Endothelial cell of umbilical vein (primary cell): ENCODE measurements at regions not wholly inside any gene's neighbourhood (a gene's known extent, or its start where the extent isn't known, plus 50 kb on each side); places are given as distances from the start of the nearest gene placed in this dataset.

Experiments used
- BruUV-seq: library from RNA; stranded (reverse); fragments of 400-500 nt; replicated peaks from 2 replicates; lab custom pipeline; 2021; lab: Mats Ljungman, UMichigan
- CTCF ChIA-PET: fragments of 300-600, 350-600 bp; sonication (Branson Sonifier 250); formaldehyde crosslinking; loops from one replicate; lab custom pipeline; 2021; ENCODE audit warnings: antibody characterized with exemption, inconsistent platforms; lab: Charles Lee
- POLR2A ChIA-PET: fragments of 300-600, 350-600 bp; sonication (Branson Sonifier 250); formaldehyde crosslinking; loops from one replicate; lab custom pipeline; 2021; ENCODE audit warnings: antibody characterized with exemption, inconsistent platforms; lab: Charles Lee
- DNase-seq: peaks from one replicate; pipeline ENCODE4 v3.0.0-alpha.2; 2011; ENCODE audit warnings: low read depth, low spot score
- FAIRE-seq: peaks from 2 replicates; lab custom pipeline; 2011; peaks lifted over from hg19 to GRCh38; lab: Jason Lieb, UNC
- H2AFZ ChIP-seq: 2 replicates; pipeline ENCODE4 v1.6.0; 2012; ENCODE audit warnings: low read depth, low read length, control low read depth, inconsistent platforms
- H3K27ac ChIP-seq: 2 replicates; pipeline ENCODE4 v1.5.1; 2011; ENCODE audit warnings: low read depth, mild to moderate bottlenecking, control low read depth, low read length, moderate library complexity; ENCODE audit not compliant: insufficient read depth
- H3K27me3 ChIP-seq, 2 experiments: 2 replicates each; pipeline versions ENCODE4 v1.6.0 to v1.6.1; 2011; ENCODE audit warnings: low read length in 2 of 2, mixed read lengths in 1 of 2; ENCODE audit not compliant: control insufficient read depth in 2 of 2, insufficient read depth in 2 of 2
- H3K36me3 ChIP-seq, 2 experiments: 2 replicates in 1 of 2; 3 replicates in 1 of 2; pipeline ENCODE4 v1.5.1; 2011; ENCODE audit warnings: low read length in 2 of 2, mild to moderate bottlenecking in 1 of 2, moderate library complexity in 1 of 2; ENCODE audit not compliant: control insufficient read depth in 2 of 2, insufficient read depth in 2 of 2; ENCODE audit errors: extremely low read depth in 1 of 2
- H3K4me1 ChIP-seq: 3 replicates; pipeline ENCODE4 v1.5.1; 2011; ENCODE audit warnings: mild to moderate bottlenecking, low read length; ENCODE audit not compliant: control insufficient read depth, insufficient read depth; ENCODE audit errors: extremely low read depth
- H3K4me2 ChIP-seq: 2 replicates; pipeline ENCODE4 v1.6.1; 2011; ENCODE audit warnings: low read length, control low read depth, mixed read lengths; ENCODE audit not compliant: insufficient read depth
- H3K4me3 ChIP-seq, 3 experiments: fragments of 200-600 bp in 1 of 3; sonication (generic), shearing (Covaris generic) in 1 of 3; replicated peaks in 1 of 3; 2 replicates each; pipeline ENCODE4 v1.5.1; 2011 to 2016; ENCODE audit warnings: control low read depth in 3 of 3, low read length in 3 of 3, mild to moderate bottlenecking in 2 of 3, inconsistent platforms in 1 of 3, low read depth in 1 of 3, moderate library complexity in 1 of 3; ENCODE audit not compliant: insufficient read depth in 1 of 3
- H3K79me2 ChIP-seq: 2 replicates; pipeline ENCODE4 v1.6.0; 2012; ENCODE audit warnings: low read length, inconsistent platforms; ENCODE audit not compliant: control insufficient read depth, insufficient read depth
- H3K9ac ChIP-seq: replicated peaks from 2 replicates; pipeline ENCODE3; 2011; ENCODE audit warnings: low read length, control low read depth; ENCODE audit not compliant: insufficient read depth; ENCODE audit errors: extremely low read depth
- H3K9me1 ChIP-seq: replicated peaks from 3 replicates; pipeline ENCODE4 v1.6.0; 2011; ENCODE audit warnings: mild to moderate bottlenecking, low read length; ENCODE audit not compliant: control insufficient read depth, insufficient read depth; ENCODE audit errors: extremely low read depth
- H3K9me3 ChIP-seq: replicated peaks from 2 replicates; pipeline ENCODE4 v1.5.1; 2012; ENCODE audit warnings: low read length, inconsistent platforms; ENCODE audit not compliant: control insufficient read depth, insufficient read depth
- H4K20me1 ChIP-seq: replicated peaks from 2 replicates; pipeline ENCODE3; 2011; ENCODE audit warnings: mild to moderate bottlenecking, low read length; ENCODE audit not compliant: control insufficient read depth, insufficient read depth; ENCODE audit errors: extremely low read depth
- CTCF ChIP-seq, 2 donors: IDR thresholded peaks; 1 replicate in 1 of 2; 2 replicates in 1 of 2; pipeline ENCODE4 v1.5.1; 2011; ENCODE audit warnings: low read length in 2 of 2, mild to moderate bottlenecking in 2 of 2, moderate library complexity in 2 of 2, control low read depth in 1 of 2, inconsistent platforms in 1 of 2, low read depth in 1 of 2; ENCODE audit not compliant: insufficient read depth in 1 of 2; ENCODE audit errors: extremely low read depth in 1 of 2
- EZH2 ChIP-seq: IDR thresholded peaks from 2 replicates; pipeline ENCODE4 v1.6.1; 2012; ENCODE audit warnings: borderline replicate concordance, low read depth, mild to moderate bottlenecking, moderate library complexity, low read length, inconsistent platforms; ENCODE audit not compliant: severe bottlenecking
- FOS ChIP-seq: IDR thresholded peaks from 2 replicates; pipeline ENCODE4 v1.6.1; 2011; ENCODE audit warnings: mild to moderate bottlenecking, low read length, moderate library complexity, borderline replicate concordance; ENCODE audit not compliant: insufficient read depth
- GATA2 ChIP-seq: IDR thresholded peaks from 2 replicates; pipeline ENCODE4 v1.7.0; 2011; ENCODE audit warnings: low read depth, mild to moderate bottlenecking, moderate library complexity, mixed read lengths, low read length; ENCODE audit not compliant: insufficient read length, insufficient read depth
- JUN ChIP-seq: IDR thresholded peaks from 2 replicates; pipeline ENCODE4 v1.6.1; 2011; ENCODE audit warnings: borderline replicate concordance, low read depth; ENCODE audit not compliant: insufficient read length, insufficient read depth
- MYC ChIP-seq: IDR thresholded peaks from one replicate; pipeline ENCODE4 v1.6.1; 2011; ENCODE audit warnings: mild to moderate bottlenecking, low read depth, low read length
- POLR2A ChIP-seq: IDR thresholded peaks from 2 replicates; pipeline ENCODE4 v1.6.1; 2012; ENCODE audit warnings: low read depth, mild to moderate bottlenecking, control low read depth, low read length
- POLR2AphosphoS5 ChIP-seq: IDR thresholded peaks from 2 replicates; pipeline ENCODE4 v1.6.1; 2012; ENCODE audit warnings: low read depth, mild to moderate bottlenecking, control low read depth, low read length, moderate library complexity; ENCODE audit not compliant: insufficient read depth
- dilution Hi-C: fragments of 300-500 bp; cut with MboI; formaldehyde crosslinking; loops from one replicate; pipeline ENCODE4 v1.15.0; 2019; ENCODE audit warnings: low sequenced_read_pairs; ENCODE audit not compliant: extremely low pct_ligation_motif_present
- intact Hi-C: fragments of 100-400 bp; cut with micrococcal nuclease; formaldehyde crosslinking; loops from one replicate; pipeline ENCODE4 v1.10.0; 2022
- TF ChIP-seq, protein P1 (sequence below): IDR thresholded peaks from 2 replicates; pipeline ENCODE4 v1.6.1; 2011; ENCODE audit not compliant: insufficient read depth, insufficient read length

DNA sequence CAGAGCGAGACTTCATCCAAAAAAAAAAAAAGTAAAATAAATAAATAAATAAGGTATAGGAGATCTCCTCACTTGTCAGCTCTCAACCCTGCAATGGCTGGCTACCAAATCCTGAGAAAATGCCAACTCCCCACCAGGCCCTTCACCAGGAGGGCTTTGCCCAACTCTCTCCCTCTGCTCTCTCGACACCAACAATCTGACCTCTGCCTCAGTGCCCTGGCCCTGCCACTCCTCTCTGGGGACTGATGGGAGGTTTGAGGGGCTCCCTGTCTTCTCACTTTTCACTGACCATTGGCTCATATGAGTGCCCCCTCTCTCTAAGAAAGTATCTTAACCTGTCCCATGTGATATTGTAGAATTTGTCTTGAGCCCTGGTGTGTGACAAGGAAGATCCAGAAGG lies 52.6 kb upstream of the SH3PXD2B start:
- DNase-seq (no peak), FAIRE-seq (no peak)
- no peak overlapping the region for H3K27ac ChIP-seq
- TF ChIP-seq, protein P1, sequence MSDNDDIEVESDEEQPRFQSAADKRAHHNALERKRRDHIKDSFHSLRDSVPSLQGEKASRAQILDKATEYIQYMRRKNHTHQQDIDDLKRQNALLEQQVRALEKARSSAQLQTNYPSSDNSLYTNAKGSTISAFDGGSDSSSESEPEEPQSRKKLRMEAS, result no peak
- TF ChIP-seq POLR2AphosphoS5 (no peak), JUN (no peak), CTCF (IDR thresholded peaks at IDR 0.05; ENCODE audit: extremely low read depth in 1 of 2, insufficient read depth in 1 of 2, low read depth in 1 of 2, low read length in 2 of 2) (no peak), GATA2 (no peak), EZH2 (no peak), FOS (no peak), MYC (no peak), POLR2A (no peak)
- intact Hi-C loops, result no loop called here
- H3K27me3 ChIP-seq, result peaks cover 0 to 5% of the 10 kb centered on the region in 2 experiments
- H2AFZ ChIP-seq, result no peak overlapping the region
- H3K4me1 ChIP-seq, result no peaks in the 10 kb centered on the region
- H3K79me2 ChIP-seq, result no peaks in the 10 kb centered on the region
- no peaks in the 10 kb centered on the region for H3K36me3 ChIP-seq
- H3K9me3 ChIP-seq, result no peaks in the 10 kb centered on the region
- H4K20me1 ChIP-seq, result no peaks in the 10 kb centered on the region
- no peak overlapping the region for H3K4me3 ChIP-seq
- dilution Hi-C loops, result no loop called here
- no TSS peak for BruUV-seq
- no peak overlapping the region for H3K9ac ChIP-seq
- H3K4me2 ChIP-seq, result no peak overlapping the region
- no peaks in the 10 kb centered on the region for H3K9me1 ChIP-seq
- POLR2A ChIA-PET, result no interaction called here
- CTCF ChIA-PET, result no interaction called here
